Progenitor cell of endocrine pancreas (in vitro differentiated cells): ENCODE measurements at regions not wholly inside any gene's neighbourhood (a gene's known extent, or its start where the extent isn't known, plus 50 kb on each side); places are given as distances from the start of the nearest gene placed in this dataset.

ENCODE experiments used
- DNase-seq: peaks from one replicate; pipeline ENCODE4 v3.0.0; 2021; ENCODE audit warnings: low spot score; ENCODE audit not compliant: unreplicated experiment
- H3K27ac Mint-ChIP-seq: 2 replicates; pipeline ENCODE4 v1.8.0; 2021; ENCODE audit warnings: mild to moderate bottlenecking, moderate library complexity, mixed read lengths
- H3K27me3 Mint-ChIP-seq: 2 replicates; pipeline ENCODE4 v1.8.0; 2021; ENCODE audit warnings: mixed read lengths
- H3K36me3 Mint-ChIP-seq: 2 replicates; pipeline ENCODE4 v1.8.0; 2022; ENCODE audit warnings: mixed read lengths; ENCODE audit not compliant: insufficient read depth
- H3K4me1 Mint-ChIP-seq: 2 replicates; pipeline ENCODE4 v1.8.0; 2021; ENCODE audit warnings: low read depth, mixed read lengths
- H3K4me3 Mint-ChIP-seq: 2 replicates; pipeline ENCODE4 v1.8.0; 2021; ENCODE audit warnings: low read depth, mild to moderate bottlenecking, moderate library complexity, mixed read lengths
- H3K9me3 Mint-ChIP-seq: 2 replicates; pipeline ENCODE4 v1.8.0; 2021; ENCODE audit warnings: low read depth, mixed read lengths
- CTCF ChIP-seq: fragments of 200-600 bp; sonication (generic); IDR thresholded peaks from one replicate; pipeline ENCODE4 v1.5.0; 2021; ENCODE audit warnings: antibody characterized with exemption, mild to moderate bottlenecking; ENCODE audit not compliant: unreplicated experiment

GRCh38 chr12:124682425-124683151 lies 115.2 kb upstream of the NCOR2 start:
- no peak overlapping the region for H3K4me3 Mint-ChIP-seq

GRCh38 chr12:124681779-124682391 lies 114.5 kb upstream of the NCOR2 start:
- no peak overlapping the region for H3K4me3 Mint-ChIP-seq
- no peak for TF ChIP-seq CTCF
- H3K36me3 Mint-ChIP-seq: no peaks in the 10 kb centered on the region
- H3K27me3 Mint-ChIP-seq: peaks cover 9% of the 10 kb centered on the region
- DNase-seq: no peak
- H3K4me1 Mint-ChIP-seq: peaks cover 32% of the 10 kb centered on the region
- no peak overlapping the region for H3K27ac Mint-ChIP-seq
- H3K9me3 Mint-ChIP-seq: no peaks in the 10 kb centered on the region

More at GRCh38 chr12:124682425-124683151, 115.2 kb upstream of the NCOR2 start:
- no peaks in the 10 kb centered on the region for H3K9me3 Mint-ChIP-seq
- H3K36me3 Mint-ChIP-seq: no peaks in the 10 kb centered on the region
- H3K27me3 Mint-ChIP-seq: peaks cover 9% of the 10 kb centered on the region
- no peak for DNase-seq
- TF ChIP-seq CTCF: no peak
- peak overlapping the region; percentile 95 for H3K27ac Mint-ChIP-seq
- H3K4me1 Mint-ChIP-seq: peaks cover 29% of the 10 kb centered on the region

GRCh38 chr12:124680863-124681778 lies 113.7 kb upstream of the NCOR2 start:
- peak overlapping the region; percentile 82 for H3K27ac Mint-ChIP-seq
- no peaks in the 10 kb centered on the region for H3K36me3 Mint-ChIP-seq
- TF ChIP-seq CTCF: no peak
- no peak overlapping the region for H3K4me3 Mint-ChIP-seq
- DNase-seq: no peak
- peaks cover 9% of the 10 kb centered on the region for H3K27me3 Mint-ChIP-seq
- no peaks in the 10 kb centered on the region for H3K9me3 Mint-ChIP-seq
- peaks cover 32% of the 10 kb centered on the region for H3K4me1 Mint-ChIP-seq

- DNase-seq: no peak
- Mint-ChIP-seq H3K9me3 (no peaks in the 10 kb centered on the region), H3K4me1 (peaks cover 33% of the 10 kb centered on the region), H3K4me3 (no peak overlapping the region), H3K36me3 (no peaks in the 10 kb centered on the region), H3K27me3 (peaks cover 3% of the 10 kb centered on the region), H3K27ac (no peak overlapping the region)
- TF ChIP-seq CTCF: no peak
These were observed 112.3 kb upstream of the NCOR2 start for GRCh38 chr12:124679533-124680371.

- Mint-ChIP-seq H3K4me3 (no peak overlapping the region), H3K36me3 (no peaks in the 10 kb centered on the region), H3K27me3 (no peaks in the 10 kb centered on the region), H3K4me1 (peaks cover 30% of the 10 kb centered on the region), H3K9me3 (no peaks in the 10 kb centered on the region), H3K27ac (no peak overlapping the region)
- no peak for TF ChIP-seq CTCF
- no peak for DNase-seq
These were observed 111.6 kb upstream of the NCOR2 start for GRCh38 chr12:124679047-124679446.
